ENCODE measurements at regions not wholly inside any gene's neighbourhood (a gene's known extent, or its start where the extent isn't known, plus 50 kb on each side); places are given as distances from the start of the nearest gene placed in this dataset.

DNA sequence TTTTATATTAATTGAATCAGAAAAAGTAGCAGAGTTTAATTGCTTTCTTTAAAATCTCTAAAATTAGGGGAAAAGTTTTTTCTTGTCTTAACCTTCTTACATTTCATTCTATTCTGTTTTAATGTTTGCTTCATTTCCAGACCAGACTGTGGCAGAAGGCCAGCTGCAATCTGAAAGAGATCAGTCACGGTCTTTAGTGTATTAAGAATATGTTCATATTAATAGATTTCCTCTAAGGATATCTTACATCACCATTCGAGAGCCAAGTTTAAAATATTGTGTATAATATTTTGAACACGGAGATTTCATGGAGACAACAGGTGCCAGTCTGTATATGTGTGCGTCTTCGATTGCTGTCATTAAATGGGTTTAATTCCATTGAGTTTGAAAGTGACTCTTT lies 230.9 kb upstream of the ZSWIM2 start:
- no peaks in the 10 kb centered on the region; a peak in 1 of 5 replicates for H3K4me1 ChIP-seq (replicated peaks in 1 of 2; ENCODE audit: control insufficient read depth in 2 of 2, insufficient read depth in 2 of 2, low read length in 2 of 2)
- POLR2A ChIA-PET = no interaction called here
- CTCF ChIA-PET (ENCODE audit: low intra/inter-chr PET ratio) = no interaction called here
- intact Hi-C loops (cut with micrococcal nuclease) (no loop called here), in situ Hi-C loops (cut with MboI) (no loop called here)
- H3K4me2 ChIP-seq (ENCODE audit: insufficient read depth, low read length) = no peak overlapping the region
- no peaks in the 10 kb centered on the region for H3K9me1 ChIP-seq (ENCODE audit: control insufficient read depth, insufficient read depth, low read length)
- BruUV-seq (replicated peaks) = no TSS peak
- no peak overlapping the region for H3K4me3 ChIP-seq
- no peak for TF ChIP-seq DACH1 (IDR thresholded peaks at IDR 0.05; ENCODE audit: partially characterized antibody)
- TF ChIP-seq, protein P1, sequence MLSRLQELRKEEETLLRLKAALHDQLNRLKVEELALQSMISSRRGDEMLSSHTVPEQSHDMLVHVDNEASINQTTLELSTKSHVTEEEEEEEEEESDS (CRISPR knock-in tag; IDR thresholded peaks at IDR 0.05) = no peak
- TF ChIP-seq POLR2B (IDR thresholded peaks at IDR 0.05; ENCODE audit: low read depth, partially characterized antibody) = no peak
- TF ChIP-seq SRSF9 (IDR thresholded peaks at IDR 0.05; ENCODE audit: borderline replicate concordance, low read depth, low read length) = no peak
- no peak for TF ChIP-seq SRF (CRISPR knock-in tag; IDR thresholded peaks at IDR 0.05)
- no peak for TF ChIP-seq CBFB (CRISPR knock-in tag; IDR thresholded peaks at IDR 0.05)
- TF ChIP-seq ZNF354B (CRISPR knock-in tag; IDR thresholded peaks at IDR 0.05) = no peak
- TF ChIP-seq GABPB2 (CRISPR knock-in tag; conservative IDR thresholded peaks at IDR 0.05) = no peak
- TF ChIP-seq, protein P2, sequence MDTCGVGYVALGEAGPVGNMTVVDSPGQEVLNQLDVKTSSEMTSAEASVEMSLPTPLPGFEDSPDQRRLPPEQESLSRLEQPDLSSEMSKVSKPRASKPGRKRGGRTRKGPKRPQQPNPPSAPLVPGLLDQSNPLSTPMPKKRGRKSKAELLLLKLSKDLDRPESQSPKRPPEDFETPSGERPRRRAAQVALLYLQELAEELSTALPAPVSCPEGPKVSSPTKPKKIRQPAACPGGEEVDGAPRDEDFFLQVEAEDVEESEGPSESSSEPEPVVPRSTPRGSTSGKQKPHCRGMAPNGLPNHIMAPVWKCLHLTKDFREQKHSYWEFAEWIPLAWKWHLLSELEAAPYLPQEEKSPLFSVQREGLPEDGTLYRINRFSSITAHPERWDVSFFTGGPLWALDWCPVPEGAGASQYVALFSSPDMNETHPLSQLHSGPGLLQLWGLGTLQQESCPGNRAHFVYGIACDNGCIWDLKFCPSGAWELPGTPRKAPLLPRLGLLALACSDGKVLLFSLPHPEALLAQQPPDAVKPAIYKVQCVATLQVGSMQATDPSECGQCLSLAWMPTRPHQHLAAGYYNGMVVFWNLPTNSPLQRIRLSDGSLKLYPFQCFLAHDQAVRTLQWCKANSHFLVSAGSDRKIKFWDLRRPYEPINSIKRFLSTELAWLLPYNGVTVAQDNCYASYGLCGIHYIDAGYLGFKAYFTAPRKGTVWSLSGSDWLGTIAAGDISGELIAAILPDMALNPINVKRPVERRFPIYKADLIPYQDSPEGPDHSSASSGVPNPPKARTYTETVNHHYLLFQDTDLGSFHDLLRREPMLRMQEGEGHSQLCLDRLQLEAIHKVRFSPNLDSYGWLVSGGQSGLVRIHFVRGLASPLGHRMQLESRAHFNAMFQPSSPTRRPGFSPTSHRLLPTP (IDR thresholded peaks at IDR 0.05; ENCODE audit: borderline replicate concordance, extremely low read depth, insufficient read length) = no peak
- TF ChIP-seq, protein P3, sequence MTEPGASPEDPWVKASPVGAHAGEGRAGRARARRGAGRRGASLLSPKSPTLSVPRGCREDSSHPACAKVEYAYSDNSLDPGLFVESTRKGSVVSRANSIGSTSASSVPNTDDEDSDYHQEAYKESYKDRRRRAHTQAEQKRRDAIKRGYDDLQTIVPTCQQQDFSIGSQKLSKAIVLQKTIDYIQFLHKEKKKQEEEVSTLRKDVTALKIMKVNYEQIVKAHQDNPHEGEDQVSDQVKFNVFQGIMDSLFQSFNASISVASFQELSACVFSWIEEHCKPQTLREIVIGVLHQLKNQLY (CRISPR knock-in tag; conservative IDR thresholded peaks at IDR 0.05) = no peak
- no peak for TF ChIP-seq RBM15 (IDR thresholded peaks at IDR 0.05; ENCODE audit: insufficient read depth, low read length)
- no peaks in the 10 kb centered on the region for H3K79me2 ChIP-seq (ENCODE audit: control insufficient read depth, insufficient read depth, low read length)
- DNase-seq (ENCODE audit: extremely low read depth in 1 of 4, low spot score in 3 of 4) (no peak), ATAC-seq (no peak), FAIRE-seq (no peak)
- H3K9me3 ChIP-seq (replicated peaks; ENCODE audit: control insufficient read depth, insufficient read depth, low read depth, low read length) = no peaks in the 10 kb centered on the region
- no peak overlapping the region for H3K27ac ChIP-seq (ENCODE audit: extremely low read depth, low read depth, low read length)
- H3K9ac ChIP-seq (ENCODE audit: insufficient read depth in 1 of 2, low read depth in 2 of 2, low read length in 2 of 2) = no peak overlapping the region
- H3K36me3 ChIP-seq (ENCODE audit: control insufficient read depth, insufficient read depth, low read length) = no peaks in the 10 kb centered on the region
- no peaks in the 10 kb centered on the region for H4K20me1 ChIP-seq (replicated peaks; ENCODE audit: control insufficient read depth, insufficient read depth, low read length)
- H2AFZ ChIP-seq (ENCODE audit: low read depth, low read length) = no peak overlapping the region
- no peaks in the 10 kb centered on the region for H3K27me3 ChIP-seq (ENCODE audit: control insufficient read depth in 2 of 2, insufficient read depth in 2 of 2, low read length in 2 of 2)
- WGBS (ENCODE audit: insufficient coverage, low coverage, missing lambda C conversion rate) = 39% methylated on average over 5 of the region's 5 CpGs

Data from K562 (cell line).